Kidney (tissue), 13 donors: ENCODE measurements at regions not wholly inside any gene's neighbourhood (a gene's known extent, or its start where the extent isn't known, plus 50 kb on each side); places are given as distances from the start of the nearest gene placed in this dataset.

Experiments
- DNase-seq, 5 donors: peaks; one replicate each; pipeline ENCODE4 v3.0.0-alpha.2; 2013 to 2020
- FAIRE-seq: peaks from 2 replicates; lab custom pipeline; 2012; peaks lifted over from hg19 to GRCh38; lab: Jason Lieb, UNC
- H3K27ac ChIP-seq, 2 donors: one replicate each; pipeline ENCODE4 v1.7.0; 2013; ENCODE audit warnings: low read depth in 2 of 2, low read length in 2 of 2, inconsistent platforms in 1 of 2
- H3K27me3 ChIP-seq: one replicate; pipeline ENCODE4 v1.7.1; 2013; ENCODE audit warnings: low read length, inconsistent platforms; ENCODE audit not compliant: control insufficient read depth, insufficient read depth
- H3K36me3 ChIP-seq, 3 donors: one replicate each; pipeline versions ENCODE4 v1.7.0 to v1.7.1; 2013; ENCODE audit warnings: low read length in 3 of 3, control low read depth in 1 of 3, inconsistent platforms in 1 of 3; ENCODE audit not compliant: insufficient read depth in 3 of 3, control insufficient read depth in 2 of 3
- H3K4me1 ChIP-seq, 3 donors: one replicate each; pipeline versions ENCODE4 v1.7.0 to v1.7.1; 2013; ENCODE audit warnings: low read length in 3 of 3, inconsistent platforms in 1 of 3, low read depth in 1 of 3; ENCODE audit not compliant: control insufficient read depth in 2 of 3, insufficient read depth in 2 of 3
- H3K4me3 ChIP-seq, 3 donors: one replicate each; pipeline versions ENCODE4 v1.7.0 to v1.8.1; 2013; ENCODE audit warnings: low read length in 3 of 3, control low read depth in 1 of 3, inconsistent platforms in 1 of 3
- H3K9ac ChIP-seq, 3 donors: one replicate each; pipeline versions ENCODE4 v1.7.0 to v1.7.1; 2013; ENCODE audit warnings: low read length in 3 of 3, control low read depth in 1 of 3, inconsistent platforms in 1 of 3
- H3K9me3 ChIP-seq, 3 donors: one replicate each; pipeline versions ENCODE4 v1.7.0 to v1.7.1; 2013; ENCODE audit warnings: low read length in 3 of 3, control low read depth in 1 of 3, inconsistent platforms in 1 of 3; ENCODE audit not compliant: control insufficient read depth in 2 of 3, insufficient read depth in 1 of 3
- intact Hi-C: fragments of 100-400 bp; cut with DNase I; formaldehyde crosslinking; loops from one replicate; pipeline ENCODE4 v1.11.1; 2022
- TF ChIP-seq, protein P1 (sequence below): IDR thresholded peaks from 3 replicates; pipeline ENCODE4 v1.5.1; 2012; ENCODE audit warnings: mild to moderate bottlenecking, moderate library complexity, borderline replicate concordance; ENCODE audit not compliant: insufficient read depth; ENCODE audit errors: extremely low read depth
- donor health status: control.
- donor health status: control.
- donor health status: control.
- donor health status: control.
- donor health status: control.
- donor health status: DM: yes; HTN: yes; CAD: no.
- donor health status: Normal renal cell carcinoma (clear cell type).

DNA sequence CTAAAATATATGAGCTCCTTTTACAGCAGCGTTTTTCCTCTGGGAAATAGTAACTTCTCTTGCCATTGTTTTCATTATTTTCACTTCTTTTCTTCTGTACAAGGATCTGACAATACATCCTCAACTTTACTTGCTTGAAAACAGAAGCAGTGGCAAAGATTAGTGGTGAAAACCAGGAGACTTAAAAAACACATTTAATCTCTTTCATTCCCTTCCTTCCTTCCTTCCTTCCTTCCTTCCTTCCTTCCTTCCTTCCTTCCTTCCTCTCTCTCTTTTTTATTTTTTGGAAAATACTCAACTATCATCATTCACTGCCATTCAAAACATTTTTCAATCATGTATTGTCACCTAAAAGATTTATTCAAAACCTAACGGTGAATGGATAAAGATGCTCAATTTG lies 1411.4 kb downstream of the NCAM2 start:
- intact Hi-C loops, result no loop called here
- Histone ChIP-seq H3K4me3 (no peak overlapping the region), H3K4me1 (no peaks in the 10 kb centered on the region), H3K9ac (no peak overlapping the region), H3K9me3 (no peaks in the 10 kb centered on the region), H3K27me3 (no peaks in the 10 kb centered on the region), H3K36me3 (no peaks in the 10 kb centered on the region), H3K27ac (no peak overlapping the region)
- FAIRE-seq (no peak), DNase-seq (no peak)
- TF ChIP-seq, protein P1, sequence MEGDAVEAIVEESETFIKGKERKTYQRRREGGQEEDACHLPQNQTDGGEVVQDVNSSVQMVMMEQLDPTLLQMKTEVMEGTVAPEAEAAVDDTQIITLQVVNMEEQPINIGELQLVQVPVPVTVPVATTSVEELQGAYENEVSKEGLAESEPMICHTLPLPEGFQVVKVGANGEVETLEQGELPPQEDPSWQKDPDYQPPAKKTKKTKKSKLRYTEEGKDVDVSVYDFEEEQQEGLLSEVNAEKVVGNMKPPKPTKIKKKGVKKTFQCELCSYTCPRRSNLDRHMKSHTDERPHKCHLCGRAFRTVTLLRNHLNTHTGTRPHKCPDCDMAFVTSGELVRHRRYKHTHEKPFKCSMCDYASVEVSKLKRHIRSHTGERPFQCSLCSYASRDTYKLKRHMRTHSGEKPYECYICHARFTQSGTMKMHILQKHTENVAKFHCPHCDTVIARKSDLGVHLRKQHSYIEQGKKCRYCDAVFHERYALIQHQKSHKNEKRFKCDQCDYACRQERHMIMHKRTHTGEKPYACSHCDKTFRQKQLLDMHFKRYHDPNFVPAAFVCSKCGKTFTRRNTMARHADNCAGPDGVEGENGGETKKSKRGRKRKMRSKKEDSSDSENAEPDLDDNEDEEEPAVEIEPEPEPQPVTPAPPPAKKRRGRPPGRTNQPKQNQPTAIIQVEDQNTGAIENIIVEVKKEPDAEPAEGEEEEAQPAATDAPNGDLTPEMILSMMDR, result no peak

- H3K4me3 ChIP-seq, result no peak overlapping the region
- H3K9me3 ChIP-seq, result no peaks in the 10 kb centered on the region
- TF ChIP-seq, protein P1, result no peak
- H3K4me1 ChIP-seq, result no peaks in the 10 kb centered on the region
- intact Hi-C loops, result no loop called here
- H3K9ac ChIP-seq, result no peak overlapping the region
- no peaks in the 10 kb centered on the region for H3K36me3 ChIP-seq
- DNase-seq (no peak), FAIRE-seq (no peak)
- no peak overlapping the region for H3K27ac ChIP-seq
- H3K27me3 ChIP-seq, result no peaks in the 10 kb centered on the region
Observed at GRCh38 chr21:22416555-22416954, 1418.3 kb downstream of the NCAM2 start.

- no peaks in the 10 kb centered on the region for H3K4me1 ChIP-seq
- H3K9me3 ChIP-seq, result no peaks in the 10 kb centered on the region
- no peaks in the 10 kb centered on the region for H3K36me3 ChIP-seq
- no peaks in the 10 kb centered on the region for H3K27me3 ChIP-seq
- H3K9ac ChIP-seq, result no peak overlapping the region
- no peak overlapping the region for H3K4me3 ChIP-seq
- H3K27ac ChIP-seq, result no peak overlapping the region
- FAIRE-seq (no peak), DNase-seq (no peak)
- intact Hi-C loops, result no loop called here
- TF ChIP-seq, protein P1, result no peak
Observed at GRCh38 chr21:22421416-22422180, 1423.4 kb downstream of the NCAM2 start.
